PC-9 (cell line): ENCODE measurements at regions not wholly inside any gene's neighbourhood (a gene's known extent, or its start where the extent isn't known, plus 50 kb on each side); places are given as distances from the start of the nearest gene placed in this dataset.

Experiments
- CTCF ChIP-seq: fragments of 200-600 bp; sonication (generic); conservative IDR thresholded peaks from 2 replicates; pipeline ENCODE4 v1.6.1; 2017; ENCODE audit warnings: mixed run types, antibody characterized with exemption, mild to moderate bottlenecking, moderate library complexity
- EZH2 ChIP-seq: fragments of 200-600 bp; sonication (generic); IDR thresholded peaks from 2 replicates; pipeline ENCODE4 v1.8.0; 2017; ENCODE audit warnings: antibody characterized with exemption, low read depth

- no peak for TF ChIP-seq CTCF
- TF ChIP-seq EZH2: no peak
These were observed 112.5 kb upstream of the WDR17 start for GRCh38 chr4:175953116-175953515.
